ENCODE measurements at regions not wholly inside any gene's neighbourhood (a gene's known extent, or its start where the extent isn't known, plus 50 kb on each side); places are given as distances from the start of the nearest gene placed in this dataset.

- no peak for TF ChIP-seq CTCF (IDR thresholded peaks at IDR 0.05)
- no peak for TF ChIP-seq POLR2A (IDR thresholded peaks at IDR 0.05)
Observed at GRCh38 chr2:39968037-39968436, 189.0 kb upstream of the THUMPD2 start.

Data from adrenal gland (tissue), 5 donors.